Epidermal melanocyte (primary cell): ENCODE measurements at regions not wholly inside any gene's neighbourhood (a gene's known extent, or its start where the extent isn't known, plus 50 kb on each side); places are given as distances from the start of the nearest gene placed in this dataset.
"Not testable (repeated sequence)": the region's sequence is repeated elsewhere in the genome, so short reads cannot be mapped to it uniquely, and the experiment has no call there.

Experiments used
- DNase-seq: peaks from one replicate; pipeline ENCODE4 v3.0.0; 2011; ENCODE audit warnings: low spot score; ENCODE audit not compliant: insufficient read length

GRCh38 chr10:105579112-105579511, 938.0 kb downstream of the SORCS3 start:
- DNase-seq: no peak

GRCh38 chr10:105577865-105578607, 936.9 kb downstream of the SORCS3 start:
- DNase-seq: no peak

GRCh38 chr10:105559333-105560097, 918.4 kb downstream of the SORCS3 start:
- DNase-seq: no peak

- DNase-seq: not testable (repeated sequence)
These were observed 909.4 kb downstream of the SORCS3 start for GRCh38 chr10:105550453-105550852.

GRCh38 chr10:105549731-105550130, 908.6 kb downstream of the SORCS3 start:
- no peak for DNase-seq

- no peak for DNase-seq
These were observed 904.0 kb downstream of the SORCS3 start for GRCh38 chr10:105545101-105545500.

GRCh38 chr10:105540381-105540780, 899.3 kb downstream of the SORCS3 start:
- no peak for DNase-seq

- DNase-seq: no peak
These were observed 897.8 kb downstream of the SORCS3 start for GRCh38 chr10:105538874-105539273.

- DNase-seq: no peak
These were observed 894.4 kb downstream of the SORCS3 start for GRCh38 chr10:105535478-105535877.

GRCh38 chr10:105534086-105534485, 893.0 kb downstream of the SORCS3 start:
- DNase-seq: no peak

GRCh38 chr10:105516511-105516910, 875.4 kb downstream of the SORCS3 start:
- DNase-seq: no peak

- no peak for DNase-seq
These were observed 873.0 kb downstream of the SORCS3 start for GRCh38 chr10:105514106-105514505.

GRCh38 chr10:105509517-105509916, 868.4 kb downstream of the SORCS3 start:
- DNase-seq: no peak

- no peak for DNase-seq
These were observed 865.2 kb downstream of the SORCS3 start for GRCh38 chr10:105506262-105506661.

- DNase-seq: no peak
These were observed 862.6 kb downstream of the SORCS3 start for GRCh38 chr10:105503714-105504113.

- DNase-seq: no peak
These were observed 861.0 kb downstream of the SORCS3 start for GRCh38 chr10:105502058-105502457.

- no peak for DNase-seq
These were observed 853.9 kb downstream of the SORCS3 start for GRCh38 chr10:105494944-105495343.

GRCh38 chr10:105494303-105494702, 853.2 kb downstream of the SORCS3 start:
- no peak for DNase-seq

- no peak for DNase-seq
These were observed 832.1 kb downstream of the SORCS3 start for GRCh38 chr10:105473170-105473569.

GRCh38 chr10:105468759-105469158, 827.7 kb downstream of the SORCS3 start:
- DNase-seq: no peak

- no peak for DNase-seq
These were observed 825.4 kb downstream of the SORCS3 start for GRCh38 chr10:105466521-105466920.

- no peak for DNase-seq
These were observed 793.9 kb downstream of the SORCS3 start for GRCh38 chr10:105434970-105435369.

- DNase-seq: no peak
These were observed 772.9 kb downstream of the SORCS3 start for GRCh38 chr10:105413997-105414396.
